Lung (tissue), 11 donors: ENCODE measurements at regions not wholly inside any gene's neighbourhood (a gene's known extent, or its start where the extent isn't known, plus 50 kb on each side); places are given as distances from the start of the nearest gene placed in this dataset.

Source experiments
- ATAC-seq: fragments of 200-7000 bp; cut with Tn5 transposase; one replicate; pipeline ENCODE4 v1.9.1; 2020; ENCODE audit warnings: moderate number of reproducible peaks; ENCODE audit not compliant: insufficient read depth, low FRiP score
- DNase-seq, 3 donors: peaks; one replicate each; pipeline ENCODE4 v3.0.0-alpha.2; 2013 to 2017
- H3K27ac ChIP-seq, 2 donors: one replicate each; pipeline ENCODE4 v1.5.1; 2013; ENCODE audit warnings: mild to moderate bottlenecking in 2 of 2, moderate library complexity in 2 of 2, control low read depth in 1 of 2, inconsistent platforms in 1 of 2, low read depth in 1 of 2, low read length in 1 of 2
- H3K27me3 ChIP-seq, 3 donors: one replicate each; pipeline ENCODE4 v1.5.1; 2013; ENCODE audit warnings: low read length in 2 of 3; ENCODE audit not compliant: control insufficient read depth in 3 of 3, insufficient read depth in 3 of 3
- H3K36me3 ChIP-seq, 4 donors: one replicate each; pipeline ENCODE4 v1.5.1; 2013; ENCODE audit warnings: low read length in 4 of 4, mild to moderate bottlenecking in 1 of 4, moderate library complexity in 1 of 4; ENCODE audit not compliant: control insufficient read depth in 4 of 4, insufficient read depth in 4 of 4
- H3K4me1 ChIP-seq, 5 donors: one replicate each; pipeline ENCODE4 v1.5.1; 2013; ENCODE audit warnings: low read length in 5 of 5, mild to moderate bottlenecking in 2 of 5, moderate library complexity in 1 of 5; ENCODE audit not compliant: control insufficient read depth in 5 of 5, insufficient read depth in 5 of 5
- H3K4me3 ChIP-seq: one replicate; pipeline ENCODE4 v1.5.1; 2013; ENCODE audit warnings: mild to moderate bottlenecking, control low read depth, moderate library complexity
- H3K9ac ChIP-seq, 2 donors: one replicate each; pipeline ENCODE4 v1.5.1; 2013; ENCODE audit warnings: low read length in 2 of 2, control low read depth in 1 of 2; ENCODE audit not compliant: insufficient read depth in 1 of 2
- H3K9me3 ChIP-seq, 4 donors: one replicate each; pipeline ENCODE4 v1.5.1; 2013; ENCODE audit warnings: low read length in 3 of 4, mild to moderate bottlenecking in 1 of 4, moderate library complexity in 1 of 4; ENCODE audit not compliant: control insufficient read depth in 4 of 4, insufficient read depth in 3 of 4
- WGBS, 2 donors: extraction: QIAGEN DNeasy Blood & Tissue Kit; methylation state at CpG; one replicate each; pipeline ENCODE4 v1.1.7; 2013; 5-methylcytosine and 5-hydroxymethylcytosine counted together
- TF ChIP-seq, protein P1 (sequence below): IDR thresholded peaks from 2 replicates; pipeline ENCODE4 v1.5.1; 2012; ENCODE audit warnings: mild to moderate bottlenecking; ENCODE audit errors: control extremely low read depth, extremely low read depth
- donor health status: control.
- donor health status: control.
- donor health status: Bipolar disorder and iron deficiency.
- donor health status: healthy.
- donor health status: DM: yes; HTN: yes; CAD: no.

DNA sequence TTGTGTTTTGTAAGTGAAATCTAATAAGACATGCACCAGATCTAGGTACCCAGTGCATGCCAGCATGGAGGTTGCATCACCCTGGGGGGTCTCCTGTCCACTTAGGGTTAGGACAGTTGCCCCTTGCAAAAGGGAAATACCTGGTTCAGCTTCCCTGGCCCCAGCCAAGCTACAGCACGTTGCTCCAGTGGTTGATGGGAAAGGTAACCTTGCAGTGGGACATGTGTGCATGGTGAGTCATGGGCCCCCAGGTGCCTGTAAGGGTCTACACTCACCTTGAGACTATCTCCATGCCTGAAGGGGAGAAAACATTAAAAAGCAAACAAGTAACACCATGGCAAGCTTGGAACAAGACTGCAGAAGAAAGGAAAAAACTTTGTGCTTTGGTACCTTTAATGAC is 143.9 kb downstream of the LSM5 start:
- Histone ChIP-seq H3K9me3 (no peaks in the 10 kb centered on the region), H3K4me3 (no peak overlapping the region), H3K4me1 (no peaks in the 10 kb centered on the region), H3K36me3 (no peaks in the 10 kb centered on the region), H3K27me3 (no peaks in the 10 kb centered on the region), H3K27ac (no peak overlapping the region), H3K9ac (no peak overlapping the region)
- DNase-seq (no peak), ATAC-seq (no peak)
- 48 to 75% methylated on average over 1 of the region's 1 CpG for WGBS, 2 donors
- TF ChIP-seq, protein P1, sequence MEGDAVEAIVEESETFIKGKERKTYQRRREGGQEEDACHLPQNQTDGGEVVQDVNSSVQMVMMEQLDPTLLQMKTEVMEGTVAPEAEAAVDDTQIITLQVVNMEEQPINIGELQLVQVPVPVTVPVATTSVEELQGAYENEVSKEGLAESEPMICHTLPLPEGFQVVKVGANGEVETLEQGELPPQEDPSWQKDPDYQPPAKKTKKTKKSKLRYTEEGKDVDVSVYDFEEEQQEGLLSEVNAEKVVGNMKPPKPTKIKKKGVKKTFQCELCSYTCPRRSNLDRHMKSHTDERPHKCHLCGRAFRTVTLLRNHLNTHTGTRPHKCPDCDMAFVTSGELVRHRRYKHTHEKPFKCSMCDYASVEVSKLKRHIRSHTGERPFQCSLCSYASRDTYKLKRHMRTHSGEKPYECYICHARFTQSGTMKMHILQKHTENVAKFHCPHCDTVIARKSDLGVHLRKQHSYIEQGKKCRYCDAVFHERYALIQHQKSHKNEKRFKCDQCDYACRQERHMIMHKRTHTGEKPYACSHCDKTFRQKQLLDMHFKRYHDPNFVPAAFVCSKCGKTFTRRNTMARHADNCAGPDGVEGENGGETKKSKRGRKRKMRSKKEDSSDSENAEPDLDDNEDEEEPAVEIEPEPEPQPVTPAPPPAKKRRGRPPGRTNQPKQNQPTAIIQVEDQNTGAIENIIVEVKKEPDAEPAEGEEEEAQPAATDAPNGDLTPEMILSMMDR, result no peak

GRCh38 chr7:32336726-32337125 is 153.5 kb downstream of the LSM5 start:
- Histone ChIP-seq H3K36me3 (no peaks in the 10 kb centered on the region), H3K27ac (no peak overlapping the region), H3K27me3 (peaks cover 0 to 2% (median 0%) of the 10 kb centered on the region in 3 donors), H3K4me1 (no peaks in the 10 kb centered on the region), H3K4me3 (no peak overlapping the region), H3K9ac (no peak overlapping the region), H3K9me3 (peaks cover 0 to 6% (median 2%) of the 10 kb centered on the region in 4 donors)
- no peak for ATAC-seq
- TF ChIP-seq, protein P1, result no peak
- WGBS, 2 donors, result 75 to 95% methylated on average over 2 of the region's 2 CpGs
- no peak for DNase-seq

DNA sequence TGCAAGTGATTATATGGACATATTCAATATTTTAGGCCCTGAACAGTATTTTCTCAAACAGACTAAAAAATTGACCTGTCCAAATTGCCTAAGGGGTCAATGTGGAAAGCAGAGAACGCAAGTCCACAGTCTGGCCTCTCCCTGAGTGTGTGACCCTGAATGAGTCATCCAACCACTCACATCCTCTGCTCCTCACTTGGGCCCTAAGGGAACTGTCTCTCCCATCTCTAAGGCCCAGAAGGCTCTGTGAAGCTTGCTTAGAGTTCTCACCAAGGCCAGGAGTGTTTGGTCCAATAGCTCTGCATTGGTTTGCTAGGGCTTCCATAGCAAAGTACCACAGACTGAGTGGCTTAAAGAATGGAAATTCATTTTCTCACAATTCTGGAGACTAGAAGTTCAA is 155.1 kb downstream of the LSM5 start:
- Histone ChIP-seq H3K9ac (no peak overlapping the region), H3K36me3 (no peaks in the 10 kb centered on the region), H3K4me1 (no peaks in the 10 kb centered on the region), H3K27ac (no peak overlapping the region), H3K4me3 (no peak overlapping the region), H3K27me3 (peaks cover 0 to 2% (median 0%) of the 10 kb centered on the region in 3 donors), H3K9me3 (peaks cover 0 to 6% (median 5%) of the 10 kb centered on the region in 4 donors)
- ATAC-seq (no peak), DNase-seq (no peak)
- TF ChIP-seq, protein P1, result no peak
- WGBS, 2 donors, result 76 to 79% methylated on average over 1 of the region's 1 CpG

DNA sequence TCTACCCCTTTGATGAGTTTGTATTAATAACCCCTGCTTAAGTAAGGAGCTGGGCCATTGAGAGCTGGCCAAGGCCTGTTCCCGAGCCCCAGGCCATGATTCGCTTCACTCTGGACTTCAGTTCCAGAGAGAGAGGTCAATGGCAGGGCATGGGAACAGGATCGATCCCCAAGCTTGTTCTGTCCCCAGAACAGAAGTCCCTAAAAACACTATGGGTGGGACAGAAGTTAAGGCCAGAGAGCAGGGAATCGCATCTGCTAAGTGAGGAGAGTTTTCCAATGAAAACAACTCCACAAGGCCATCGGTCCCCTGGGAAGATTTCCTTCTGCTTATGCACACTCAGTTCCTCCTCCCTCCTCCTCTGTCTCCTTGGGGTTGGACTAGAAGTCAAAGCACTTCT is 159.6 kb downstream of the LSM5 start:
- Histone ChIP-seq H3K4me3 (no peak overlapping the region), H3K9ac (no peak overlapping the region), H3K4me1 (no peaks in the 10 kb centered on the region), H3K9me3 (peaks cover 0 to 6% (median 2%) of the 10 kb centered on the region in 4 donors), H3K36me3 (no peaks in the 10 kb centered on the region), H3K27ac (no peak overlapping the region), H3K27me3 (no peaks in the 10 kb centered on the region)
- DNase-seq (no peak), ATAC-seq (no peak)
- WGBS, 2 donors, result 88 to 95% methylated on average over 5 of the region's 5 CpGs
- TF ChIP-seq, protein P1, result no peak
